Naive thymus-derived CD4-positive, alpha-beta T cell (primary cell): ENCODE measurements at regions not wholly inside any gene's neighbourhood (a gene's known extent, or its start where the extent isn't known, plus 50 kb on each side); places are given as distances from the start of the nearest gene placed in this dataset.

Source experiments
- ATAC-seq: fragments of 150-1000 bp; cut with Tn5 transposase; 2 replicates; pipeline ENCODE4 v1.10.0; 2021; ENCODE audit warnings: mild to moderate bottlenecking, moderate library complexity
- CTCF ChIA-PET: fragments of 350-600 bp; sonication (Branson Sonifier 250); formaldehyde crosslinking; loops from one replicate; lab custom pipeline; 2021; ENCODE audit warnings: antibody characterized with exemption; lab: Charles Lee
- POLR2A ChIA-PET: fragments of 350-600 bp; sonication (Branson Sonifier 250); formaldehyde crosslinking; loops from one replicate; lab custom pipeline; 2021; ENCODE audit warnings: antibody characterized with exemption, inconsistent platforms; lab: Charles Lee
- DNase-seq, 9 donors: peaks; one replicate each; pipeline versions ENCODE4 v3.0.0 to v3.0.0-alpha.2; 2020 to 2022; ENCODE audit warnings: mixed read lengths in 1 of 9
- H3K27ac ChIP-seq: one replicate; pipeline ENCODE4 v1.7.0; 2013; ENCODE audit warnings: mild to moderate bottlenecking, low read depth, low read length, moderate library complexity
- H3K27me3 ChIP-seq, 2 donors: one replicate each; pipeline ENCODE4 v1.7.0; 2013; ENCODE audit warnings: low read length in 2 of 2, mild to moderate bottlenecking in 2 of 2, moderate library complexity in 2 of 2; ENCODE audit not compliant: control insufficient read depth in 2 of 2, insufficient read depth in 2 of 2
- H3K36me3 ChIP-seq, 3 experiments: 1 replicate in 2 of 3; 2 replicates in 1 of 3; pipeline ENCODE4 v1.7.0; 2013; ENCODE audit warnings: low read length in 3 of 3, mild to moderate bottlenecking in 3 of 3, moderate library complexity in 1 of 3; ENCODE audit not compliant: insufficient read depth in 3 of 3, control insufficient read depth in 2 of 3
- H3K4me1 ChIP-seq, 2 donors: one replicate each; pipeline ENCODE4 v1.7.0; 2013; ENCODE audit warnings: low read length in 2 of 2, mild to moderate bottlenecking in 2 of 2, moderate library complexity in 1 of 2; ENCODE audit not compliant: control insufficient read depth in 2 of 2, insufficient read depth in 2 of 2
- H3K4me3 ChIP-seq: 2 replicates; pipeline ENCODE4 v1.7.0; 2013; ENCODE audit warnings: mild to moderate bottlenecking, low read length
- H3K9me3 ChIP-seq, 3 experiments: 1 replicate in 2 of 3; 2 replicates in 1 of 3; pipeline ENCODE4 v1.7.0; 2013; ENCODE audit warnings: low read length in 3 of 3; ENCODE audit not compliant: control insufficient read depth in 2 of 3
- H3K27ac Mint-ChIP-seq, 9 donors: one replicate each; pipeline ENCODE4 v1.8.0; 2020 to 2022; ENCODE audit warnings: mixed read lengths in 9 of 9, mild to moderate bottlenecking in 8 of 9, moderate library complexity in 5 of 9, inconsistent platforms in 2 of 9
- H3K27me3 Mint-ChIP-seq, 5 donors: one replicate each; pipeline ENCODE4 v1.8.0; 2021 to 2022; ENCODE audit warnings: mixed read lengths in 5 of 5, mild to moderate bottlenecking in 1 of 5
- H3K36me3 Mint-ChIP-seq, 5 donors: one replicate each; pipeline ENCODE4 v1.8.0; 2020 to 2022; ENCODE audit warnings: mixed read lengths in 5 of 5, mild to moderate bottlenecking in 3 of 5, inconsistent platforms in 1 of 5
- H3K4me1 Mint-ChIP-seq, 7 donors: one replicate each; pipeline ENCODE4 v1.8.0; 2020 to 2022; ENCODE audit warnings: mixed read lengths in 7 of 7, mild to moderate bottlenecking in 3 of 7, inconsistent platforms in 1 of 7
- H3K4me3 Mint-ChIP-seq, 10 donors: one replicate each; pipeline ENCODE4 v1.8.0; 2020 to 2022; ENCODE audit warnings: mild to moderate bottlenecking in 10 of 10, mixed read lengths in 10 of 10, moderate library complexity in 6 of 10, inconsistent platforms in 2 of 10
- H3K9me3 Mint-ChIP-seq, 11 donors: one replicate each; pipeline ENCODE4 v1.8.0; 2020 to 2022; ENCODE audit warnings: mixed read lengths in 11 of 11, mild to moderate bottlenecking in 4 of 11, inconsistent platforms in 1 of 11, moderate library complexity in 1 of 11
- intact Hi-C, 2 donors: fragments of 100-400 bp; cut with micrococcal nuclease; formaldehyde crosslinking; loops; one replicate each; pipeline ENCODE4 v1.15.1; 2023

DNA sequence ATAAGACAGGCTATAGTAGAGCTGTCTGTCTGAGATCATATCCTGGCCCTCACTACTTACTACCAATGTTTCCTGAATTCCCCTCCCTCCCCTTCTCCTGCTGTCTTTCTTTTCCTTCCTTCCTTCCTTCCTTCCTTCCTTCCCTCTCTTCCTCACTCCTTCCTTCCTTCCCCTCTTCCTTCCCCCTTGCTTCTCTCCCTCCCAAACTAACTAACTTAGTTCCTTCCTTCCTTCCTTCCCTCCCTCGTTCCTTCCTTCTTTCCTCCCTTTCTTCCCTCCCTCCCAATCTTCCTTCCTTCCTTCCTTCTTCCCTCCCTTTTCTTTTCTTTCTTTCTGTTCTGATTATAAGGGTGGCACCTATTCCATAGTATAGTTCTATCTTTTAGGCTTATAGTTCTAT, 150.0 kb upstream of the GDNF start:
- Histone ChIP-seq H3K27me3 (no peaks in the 10 kb centered on the region), H3K36me3 (no peaks in the 10 kb centered on the region), H3K9me3 (no peaks in the 10 kb centered on the region), H3K4me3 (no peak overlapping the region), H3K27ac (no peak overlapping the region), H3K4me1 (no peaks in the 10 kb centered on the region)
- ChIA-PET POLR2A (no interaction called here), CTCF (no interaction called here)
- no peaks in the 10 kb centered on the region for H3K4me1 Mint-ChIP-seq
- no peaks in the 10 kb centered on the region for H3K36me3 Mint-ChIP-seq
- ATAC-seq (no peak), DNase-seq (no peak)
- peaks cover 0 to 18% (median 8%) of the 10 kb centered on the region in 5 donors for H3K27me3 Mint-ChIP-seq
- H3K27ac Mint-ChIP-seq: no peak overlapping the region
- intact Hi-C loops: no loop called here
- peaks cover 0 to 16% (median 3%) of the 10 kb centered on the region in 11 donors for H3K9me3 Mint-ChIP-seq
- no peak overlapping the region for H3K4me3 Mint-ChIP-seq

DNA sequence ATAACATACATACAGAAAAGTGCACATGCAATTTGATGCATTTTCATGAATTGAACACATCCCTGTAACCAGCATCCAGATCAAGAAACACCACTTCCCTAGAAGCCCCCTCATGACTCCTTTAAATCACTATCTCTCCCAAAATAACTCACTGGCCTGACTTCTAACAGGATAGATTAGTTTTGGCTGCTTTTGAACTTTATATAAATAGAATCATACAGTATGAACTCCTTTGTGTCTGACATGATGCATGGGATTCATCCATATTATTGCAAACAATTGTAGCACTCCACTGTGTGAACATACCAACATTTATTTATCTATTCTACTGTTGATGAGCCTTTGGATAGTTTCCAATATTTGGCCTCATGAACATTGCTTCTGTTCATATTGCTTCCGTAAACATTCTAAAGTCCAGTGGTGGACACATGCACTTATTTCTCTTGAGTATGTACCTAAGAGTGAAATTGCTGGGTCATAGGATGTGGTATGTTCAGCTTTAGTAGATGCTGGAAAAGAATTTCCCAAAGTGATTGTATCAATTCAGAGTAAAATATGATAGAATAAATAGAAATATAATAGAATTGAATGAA, 148.7 kb upstream of the GDNF start:
- ATAC-seq (no peak), DNase-seq (no peak)
- peaks cover 0 to 18% (median 8%) of the 10 kb centered on the region in 5 donors for H3K27me3 Mint-ChIP-seq
- peaks cover 0 to 11% (median 3%) of the 10 kb centered on the region in 11 donors for H3K9me3 Mint-ChIP-seq
- H3K4me1 ChIP-seq: no peaks in the 10 kb centered on the region
- H3K36me3 ChIP-seq: no peaks in the 10 kb centered on the region
- no peaks in the 10 kb centered on the region for H3K4me1 Mint-ChIP-seq
- no peaks in the 10 kb centered on the region for H3K27me3 ChIP-seq
- no peak overlapping the region for H3K27ac Mint-ChIP-seq
- intact Hi-C loops: no loop called here
- H3K4me3 ChIP-seq: no peak overlapping the region
- CTCF ChIA-PET: no interaction called here
- H3K27ac ChIP-seq: no peak overlapping the region
- POLR2A ChIA-PET: no interaction called here
- H3K36me3 Mint-ChIP-seq: no peaks in the 10 kb centered on the region
- H3K9me3 ChIP-seq: no peaks in the 10 kb centered on the region
- H3K4me3 Mint-ChIP-seq: no peak overlapping the region

DNA sequence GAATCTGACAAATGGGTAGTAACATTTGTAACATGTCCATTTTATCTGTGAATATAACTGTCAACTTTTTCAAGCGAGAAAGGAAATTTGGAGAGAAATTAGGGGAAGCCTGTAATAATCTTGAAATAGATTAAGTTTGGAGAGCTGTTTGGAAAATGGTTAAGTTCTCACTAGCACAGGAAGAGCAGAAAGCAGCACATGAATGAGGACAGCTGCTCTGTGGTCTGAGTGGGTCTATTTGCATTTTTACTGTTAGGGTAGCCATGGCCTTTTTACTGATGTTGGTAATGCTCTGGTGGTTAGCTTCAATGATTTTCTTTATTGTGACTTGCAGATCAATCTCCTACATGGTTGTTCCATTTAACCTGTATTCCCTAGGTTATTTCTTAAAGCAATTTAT, 144.5 kb upstream of the GDNF start:
- peaks cover 0 to 16% (median 8%) of the 10 kb centered on the region in 11 donors for H3K9me3 Mint-ChIP-seq
- no peaks in the 10 kb centered on the region for H3K27me3 ChIP-seq
- intact Hi-C loops: no loop called here
- H3K36me3 ChIP-seq: no peaks in the 10 kb centered on the region
- CTCF ChIA-PET: no interaction called here
- no peak overlapping the region for H3K4me3 Mint-ChIP-seq
- DNase-seq (no peak), ATAC-seq (no peak)
- H3K4me3 ChIP-seq: no peak overlapping the region
- peaks cover 0 to 5% (median 4%) of the 10 kb centered on the region in 5 donors for H3K27me3 Mint-ChIP-seq
- H3K4me1 Mint-ChIP-seq: no peaks in the 10 kb centered on the region
- no peak overlapping the region for H3K27ac ChIP-seq
- no peaks in the 10 kb centered on the region for H3K9me3 ChIP-seq
- POLR2A ChIA-PET: no interaction called here
- no peak overlapping the region for H3K27ac Mint-ChIP-seq
- no peaks in the 10 kb centered on the region for H3K4me1 ChIP-seq
- no peaks in the 10 kb centered on the region for H3K36me3 Mint-ChIP-seq

DNA sequence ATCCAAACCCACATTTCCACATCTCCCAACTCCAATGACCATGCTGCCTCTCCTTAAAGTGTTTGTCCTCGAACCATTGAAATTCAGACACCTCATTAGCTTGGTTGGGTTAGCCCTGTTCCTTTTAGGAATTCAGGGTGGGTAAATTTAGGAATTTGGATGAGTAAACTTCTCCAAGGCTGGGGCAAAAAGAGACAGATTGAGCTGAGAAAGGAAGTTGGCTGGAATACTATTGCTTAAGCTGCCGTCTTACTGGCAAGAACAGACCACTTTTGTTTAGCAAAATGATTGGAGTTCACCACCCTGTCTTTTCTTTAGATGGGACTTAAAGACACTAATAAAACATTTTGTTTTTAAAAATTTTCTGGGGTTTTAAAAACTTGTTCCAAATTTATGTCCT, 143.6 kb upstream of the GDNF start:
- Histone ChIP-seq H3K27ac (no peak overlapping the region), H3K4me3 (no peak overlapping the region), H3K36me3 (no peaks in the 10 kb centered on the region), H3K9me3 (no peaks in the 10 kb centered on the region), H3K4me1 (no peaks in the 10 kb centered on the region), H3K27me3 (no peaks in the 10 kb centered on the region)
- no peak for ATAC-seq
- H3K27ac Mint-ChIP-seq: no peak overlapping the region
- no peaks in the 10 kb centered on the region for H3K36me3 Mint-ChIP-seq
- H3K4me1 Mint-ChIP-seq: no peaks in the 10 kb centered on the region
- intact Hi-C loops: no loop called here
- H3K4me3 Mint-ChIP-seq: no peak overlapping the region
- H3K27me3 Mint-ChIP-seq: peaks cover 0 to 5% (median 4%) of the 10 kb centered on the region in 5 donors
- ChIA-PET POLR2A (no interaction called here), CTCF (no interaction called here)
- DNase-seq: no peak
- peaks cover 0 to 17% (median 8%) of the 10 kb centered on the region in 11 donors for H3K9me3 Mint-ChIP-seq

DNA sequence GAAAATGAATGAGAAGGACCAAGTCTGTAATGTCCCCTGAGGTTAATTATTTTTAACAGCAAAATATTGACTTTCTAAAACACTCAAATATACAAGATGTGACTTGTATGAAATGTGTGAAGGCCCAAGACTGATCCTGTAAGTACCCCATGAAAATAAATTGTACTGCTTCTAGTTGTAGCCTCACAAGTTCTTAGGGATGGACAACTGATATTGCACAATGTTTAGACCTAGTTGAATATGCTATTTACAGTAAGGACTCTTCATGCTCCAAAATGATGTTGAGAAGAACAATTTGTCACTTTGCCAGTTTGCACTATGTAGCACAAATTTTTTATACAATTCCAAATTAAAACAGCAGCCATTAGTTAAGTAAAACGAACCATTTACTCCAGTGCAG, 139.7 kb upstream of the GDNF start:
- Histone ChIP-seq H3K9me3 (no peaks in the 10 kb centered on the region), H3K27me3 (no peaks in the 10 kb centered on the region), H3K27ac (no peak overlapping the region), H3K4me1 (no peaks in the 10 kb centered on the region), H3K36me3 (no peaks in the 10 kb centered on the region), H3K4me3 (no peak overlapping the region)
- no peak for DNase-seq
- Mint-ChIP-seq H3K36me3 (no peaks in the 10 kb centered on the region), H3K27me3 (no peaks in the 10 kb centered on the region), H3K27ac (no peak overlapping the region), H3K9me3 (peaks cover 0 to 22% (median 10%) of the 10 kb centered on the region in 11 donors), H3K4me1 (no peaks in the 10 kb centered on the region), H3K4me3 (no peak overlapping the region)
- ChIA-PET CTCF (no interaction called here), POLR2A (no interaction called here)
- intact Hi-C loops: no loop called here
- ATAC-seq: no peak

DNA sequence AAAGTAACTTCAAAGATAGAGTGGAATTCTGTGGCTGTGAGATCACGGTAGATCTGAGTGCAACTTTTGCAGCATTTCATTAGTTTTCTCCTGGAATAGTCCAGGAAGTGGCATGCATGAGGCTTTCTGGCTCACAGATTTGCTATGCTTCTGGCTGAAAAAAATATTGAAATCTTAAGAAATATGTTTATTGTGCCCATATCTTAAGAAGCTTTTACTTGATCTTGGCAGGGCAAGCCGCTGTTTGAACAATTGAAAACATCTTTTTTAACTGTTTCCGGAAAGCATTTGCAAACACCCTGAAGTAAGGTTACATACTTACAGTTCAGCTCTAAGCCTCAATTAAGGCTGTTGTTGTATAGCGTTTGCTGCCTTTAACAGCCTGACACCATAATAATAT, 135.7 kb upstream of the GDNF start:
- ATAC-seq: no peak
- H3K27me3 ChIP-seq: no peaks in the 10 kb centered on the region
- H3K27ac ChIP-seq: no peak overlapping the region
- DNase-seq: no peak
- no peaks in the 10 kb centered on the region for H3K4me1 Mint-ChIP-seq
- H3K4me3 Mint-ChIP-seq: no peak overlapping the region
- no peaks in the 10 kb centered on the region for H3K36me3 Mint-ChIP-seq
- H3K27ac Mint-ChIP-seq: no peak overlapping the region
- POLR2A ChIA-PET: no interaction called here
- H3K4me1 ChIP-seq: no peaks in the 10 kb centered on the region
- no peaks in the 10 kb centered on the region for H3K9me3 ChIP-seq
- intact Hi-C loops: no loop called here
- H3K9me3 Mint-ChIP-seq: peaks cover 0 to 17% (median 4%) of the 10 kb centered on the region in 11 donors
- no peak overlapping the region for H3K4me3 ChIP-seq
- no peaks in the 10 kb centered on the region for H3K36me3 ChIP-seq
- peaks cover 0 to 6% (median 0%) of the 10 kb centered on the region in 5 donors for H3K27me3 Mint-ChIP-seq
- CTCF ChIA-PET: no interaction called here

DNA sequence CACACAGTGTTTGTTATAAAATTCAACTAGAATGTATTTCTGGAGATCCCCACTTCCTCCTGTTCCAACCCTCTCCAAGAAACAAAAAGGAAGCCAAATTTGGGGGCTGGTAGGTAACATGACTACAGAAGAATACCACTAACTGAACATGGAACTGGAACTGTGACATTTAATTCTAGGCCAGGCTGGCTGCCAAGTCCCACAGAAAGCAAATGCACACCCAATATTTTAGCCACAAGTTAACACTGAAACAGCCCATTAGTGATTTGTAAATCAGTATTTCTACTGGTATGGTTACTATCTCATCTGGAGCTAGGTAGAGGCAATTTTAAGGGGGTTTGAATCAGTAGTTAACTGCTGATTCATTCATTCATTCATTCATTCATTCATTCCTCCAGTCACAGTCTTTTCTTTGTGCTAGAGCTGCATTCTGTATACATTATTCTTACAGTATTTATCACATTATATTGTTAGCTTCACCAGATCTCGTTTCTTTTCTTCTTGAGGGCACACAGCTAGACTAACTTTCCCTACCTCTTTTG, 131.7 kb upstream of the GDNF start:
- Histone ChIP-seq H3K36me3 (no peaks in the 10 kb centered on the region), H3K4me3 (no peak overlapping the region), H3K27ac (no peak overlapping the region), H3K27me3 (no peaks in the 10 kb centered on the region), H3K4me1 (no peaks in the 10 kb centered on the region), H3K9me3 (no peaks in the 10 kb centered on the region)
- Mint-ChIP-seq H3K27ac (no peak overlapping the region), H3K9me3 (peaks cover 0 to 13% (median 0%) of the 10 kb centered on the region in 11 donors), H3K27me3 (peaks cover 0 to 12% (median 0%) of the 10 kb centered on the region in 5 donors), H3K4me3 (no peak overlapping the region), H3K36me3 (no peaks in the 10 kb centered on the region), H3K4me1 (no peaks in the 10 kb centered on the region)
- ChIA-PET POLR2A (no interaction called here), CTCF (no interaction called here)
- DNase-seq (no peak), ATAC-seq (no peak)
- intact Hi-C loops: no loop called here
